ENCODE measurements at regions not wholly inside any gene's neighbourhood (a gene's known extent, or its start where the extent isn't known, plus 50 kb on each side); places are given as distances from the start of the nearest gene placed in this dataset.

GRCh38 chr1:65539266-65540131 is 119.0 kb downstream of the LEPR start:
- TF ChIP-seq POLR2A (IDR thresholded peaks at IDR 0.05) (no peak), CTCF (IDR thresholded peaks at IDR 0.05) (no peak)

Measured in heart left ventricle (tissue), 13 donors.